ENCODE measurements at regions not wholly inside any gene's neighbourhood (a gene's known extent, or its start where the extent isn't known, plus 50 kb on each side); places are given as distances from the start of the nearest gene placed in this dataset.

- Mint-ChIP-seq H3K36me3 (ENCODE audit: unreplicated experiment) (no peaks in the 10 kb centered on the region), H3K9me3 (ENCODE audit: unreplicated experiment) (peaks cover 4% of the 10 kb centered on the region), H3K4me3 (ENCODE audit: unreplicated experiment) (no peak overlapping the region), H3K27ac (ENCODE audit: unreplicated experiment) (no peak overlapping the region), H3K27me3 (ENCODE audit: unreplicated experiment) (peaks cover 10% of the 10 kb centered on the region), H3K4me1 (ENCODE audit: unreplicated experiment) (no peaks in the 10 kb centered on the region)
- no peak for DNase-seq (ENCODE audit: extremely low spot score, unreplicated experiment)
- TF ChIP-seq, protein P1, sequence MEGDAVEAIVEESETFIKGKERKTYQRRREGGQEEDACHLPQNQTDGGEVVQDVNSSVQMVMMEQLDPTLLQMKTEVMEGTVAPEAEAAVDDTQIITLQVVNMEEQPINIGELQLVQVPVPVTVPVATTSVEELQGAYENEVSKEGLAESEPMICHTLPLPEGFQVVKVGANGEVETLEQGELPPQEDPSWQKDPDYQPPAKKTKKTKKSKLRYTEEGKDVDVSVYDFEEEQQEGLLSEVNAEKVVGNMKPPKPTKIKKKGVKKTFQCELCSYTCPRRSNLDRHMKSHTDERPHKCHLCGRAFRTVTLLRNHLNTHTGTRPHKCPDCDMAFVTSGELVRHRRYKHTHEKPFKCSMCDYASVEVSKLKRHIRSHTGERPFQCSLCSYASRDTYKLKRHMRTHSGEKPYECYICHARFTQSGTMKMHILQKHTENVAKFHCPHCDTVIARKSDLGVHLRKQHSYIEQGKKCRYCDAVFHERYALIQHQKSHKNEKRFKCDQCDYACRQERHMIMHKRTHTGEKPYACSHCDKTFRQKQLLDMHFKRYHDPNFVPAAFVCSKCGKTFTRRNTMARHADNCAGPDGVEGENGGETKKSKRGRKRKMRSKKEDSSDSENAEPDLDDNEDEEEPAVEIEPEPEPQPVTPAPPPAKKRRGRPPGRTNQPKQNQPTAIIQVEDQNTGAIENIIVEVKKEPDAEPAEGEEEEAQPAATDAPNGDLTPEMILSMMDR (IDR thresholded peaks at IDR 0.05), result no peak
Observed at GRCh38 chr18:24841536-24841935, 381.1 kb downstream of the HRH4 start.

DNA sequence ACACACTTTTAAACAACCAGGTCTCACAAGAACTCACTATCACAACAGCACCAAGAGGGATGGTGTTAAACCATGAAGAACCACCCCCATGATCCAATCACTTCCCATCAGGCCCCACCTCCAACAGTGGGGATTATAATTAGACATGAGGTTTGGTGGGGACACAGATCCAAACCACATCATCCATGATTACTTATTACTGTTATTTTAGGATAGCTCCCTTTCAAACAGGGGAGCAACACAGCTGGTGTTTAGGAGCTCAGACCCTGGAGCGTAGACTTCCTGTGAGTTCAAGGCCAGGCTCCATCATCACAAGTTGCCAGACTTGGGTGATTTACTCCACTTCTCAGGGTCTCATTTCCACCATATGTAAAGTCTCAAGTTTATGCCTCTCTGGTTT lies 382.7 kb downstream of the HRH4 start:
- Mint-ChIP-seq H3K27ac (ENCODE audit: unreplicated experiment) (no peak overlapping the region), H3K27me3 (ENCODE audit: unreplicated experiment) (peaks cover 19% of the 10 kb centered on the region), H3K9me3 (ENCODE audit: unreplicated experiment) (peaks cover 4% of the 10 kb centered on the region), H3K4me3 (ENCODE audit: unreplicated experiment) (no peak overlapping the region), H3K4me1 (ENCODE audit: unreplicated experiment) (no peaks in the 10 kb centered on the region), H3K36me3 (ENCODE audit: unreplicated experiment) (no peaks in the 10 kb centered on the region)
- TF ChIP-seq, protein P1 (IDR thresholded peaks at IDR 0.05), result no peak
- no peak for DNase-seq (ENCODE audit: extremely low spot score, unreplicated experiment)

- no peak overlapping the region for H3K4me3 Mint-ChIP-seq (ENCODE audit: unreplicated experiment)
- H3K9me3 Mint-ChIP-seq (ENCODE audit: unreplicated experiment), result peaks cover 4% of the 10 kb centered on the region
- peaks cover 28% of the 10 kb centered on the region for H3K27me3 Mint-ChIP-seq (ENCODE audit: unreplicated experiment)
- no peaks in the 10 kb centered on the region for H3K4me1 Mint-ChIP-seq (ENCODE audit: unreplicated experiment)
- H3K36me3 Mint-ChIP-seq (ENCODE audit: unreplicated experiment), result no peaks in the 10 kb centered on the region
- no peak overlapping the region for H3K27ac Mint-ChIP-seq (ENCODE audit: unreplicated experiment)
- no peak for DNase-seq (ENCODE audit: extremely low spot score, unreplicated experiment)
- TF ChIP-seq, protein P1 (IDR thresholded peaks at IDR 0.05), result no peak
Observed at GRCh38 chr18:24846138-24846537, 385.7 kb downstream of the HRH4 start.

GRCh38 chr18:24850532-24850931 lies 390.1 kb downstream of the HRH4 start:
- Mint-ChIP-seq H3K4me1 (ENCODE audit: unreplicated experiment) (no peaks in the 10 kb centered on the region), H3K9me3 (ENCODE audit: unreplicated experiment) (no peaks in the 10 kb centered on the region), H3K36me3 (ENCODE audit: unreplicated experiment) (no peaks in the 10 kb centered on the region), H3K27me3 (ENCODE audit: unreplicated experiment) (peaks cover 23% of the 10 kb centered on the region), H3K4me3 (ENCODE audit: unreplicated experiment) (no peak overlapping the region), H3K27ac (ENCODE audit: unreplicated experiment) (no peak overlapping the region)
- no peak for DNase-seq (ENCODE audit: extremely low spot score, unreplicated experiment)
- TF ChIP-seq, protein P1 (IDR thresholded peaks at IDR 0.05), result no peak

DNA sequence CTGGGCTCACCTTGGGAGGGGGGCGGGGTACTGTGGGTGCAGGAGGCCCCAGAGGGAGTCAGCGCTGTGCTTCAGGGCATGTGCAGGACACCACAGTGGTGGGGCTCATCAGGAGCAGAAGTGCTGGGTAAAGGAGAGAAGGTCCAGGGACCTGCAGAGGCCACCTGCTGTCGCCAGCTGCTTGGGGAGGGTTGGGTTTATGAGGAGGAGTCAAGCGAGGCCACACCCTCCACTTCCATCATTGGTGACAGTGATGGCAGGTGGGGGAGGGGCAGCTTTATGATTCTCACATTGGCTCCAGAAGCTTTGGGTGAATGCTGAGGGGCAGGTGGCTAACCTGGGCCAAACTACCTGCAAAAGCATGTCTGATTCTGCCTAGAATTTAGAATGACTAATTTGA lies 392.6 kb downstream of the HRH4 start:
- Mint-ChIP-seq H3K27ac (ENCODE audit: unreplicated experiment) (no peak overlapping the region), H3K36me3 (ENCODE audit: unreplicated experiment) (no peaks in the 10 kb centered on the region), H3K4me1 (ENCODE audit: unreplicated experiment) (no peaks in the 10 kb centered on the region), H3K27me3 (ENCODE audit: unreplicated experiment) (peaks cover 20% of the 10 kb centered on the region), H3K4me3 (ENCODE audit: unreplicated experiment) (no peak overlapping the region), H3K9me3 (ENCODE audit: unreplicated experiment) (no peaks in the 10 kb centered on the region)
- TF ChIP-seq, protein P1 (IDR thresholded peaks at IDR 0.05), result no peak
- DNase-seq (ENCODE audit: extremely low spot score, unreplicated experiment), result no peak

Data from osteocyte (in vitro differentiated cells).